DND-41 (cell line): ENCODE measurements at regions not wholly inside any gene's neighbourhood (a gene's known extent, or its start where the extent isn't known, plus 50 kb on each side); places are given as distances from the start of the nearest gene placed in this dataset.

Source experiments
- EZH2 ChIP-seq: IDR thresholded peaks from 3 replicates; pipeline ENCODE4 v1.6.1; 2012; ENCODE audit warnings: borderline replicate concordance, low read depth, mild to moderate bottlenecking, moderate library complexity, low read length, inconsistent platforms; ENCODE audit not compliant: severe bottlenecking
- TF ChIP-seq, protein P1 (sequence below): IDR thresholded peaks from 2 replicates; pipeline ENCODE4 v1.5.1; 2012; ENCODE audit warnings: borderline replicate concordance, low read length, moderate library complexity, mild to moderate bottlenecking; ENCODE audit not compliant: poor library complexity, severe bottlenecking; ENCODE audit errors: extremely low read depth

DNA sequence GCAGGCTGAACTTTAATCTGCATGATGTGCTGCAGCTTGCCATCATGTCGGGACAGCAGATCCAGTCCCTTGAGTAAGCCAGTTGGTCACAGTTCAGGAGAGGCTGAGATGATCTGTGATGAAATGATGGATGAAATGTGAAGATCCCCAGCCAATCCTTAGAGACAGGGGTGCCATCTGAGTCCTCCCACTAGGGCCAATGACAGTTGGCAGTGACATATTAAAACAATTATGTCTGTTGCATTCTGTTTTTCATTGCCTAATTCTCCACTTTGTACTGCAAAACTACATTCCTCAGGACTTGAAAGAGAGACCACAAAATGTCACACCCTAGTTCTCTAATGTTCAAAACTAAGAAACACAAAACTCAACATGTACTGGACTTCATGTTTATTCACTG, 66.3 kb upstream of the CAV2 start:
- TF ChIP-seq, protein P1, sequence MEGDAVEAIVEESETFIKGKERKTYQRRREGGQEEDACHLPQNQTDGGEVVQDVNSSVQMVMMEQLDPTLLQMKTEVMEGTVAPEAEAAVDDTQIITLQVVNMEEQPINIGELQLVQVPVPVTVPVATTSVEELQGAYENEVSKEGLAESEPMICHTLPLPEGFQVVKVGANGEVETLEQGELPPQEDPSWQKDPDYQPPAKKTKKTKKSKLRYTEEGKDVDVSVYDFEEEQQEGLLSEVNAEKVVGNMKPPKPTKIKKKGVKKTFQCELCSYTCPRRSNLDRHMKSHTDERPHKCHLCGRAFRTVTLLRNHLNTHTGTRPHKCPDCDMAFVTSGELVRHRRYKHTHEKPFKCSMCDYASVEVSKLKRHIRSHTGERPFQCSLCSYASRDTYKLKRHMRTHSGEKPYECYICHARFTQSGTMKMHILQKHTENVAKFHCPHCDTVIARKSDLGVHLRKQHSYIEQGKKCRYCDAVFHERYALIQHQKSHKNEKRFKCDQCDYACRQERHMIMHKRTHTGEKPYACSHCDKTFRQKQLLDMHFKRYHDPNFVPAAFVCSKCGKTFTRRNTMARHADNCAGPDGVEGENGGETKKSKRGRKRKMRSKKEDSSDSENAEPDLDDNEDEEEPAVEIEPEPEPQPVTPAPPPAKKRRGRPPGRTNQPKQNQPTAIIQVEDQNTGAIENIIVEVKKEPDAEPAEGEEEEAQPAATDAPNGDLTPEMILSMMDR, result no peak
- TF ChIP-seq EZH2, result no peak
